ENCODE measurements at regions not wholly inside any gene's neighbourhood (a gene's known extent, or its start where the extent isn't known, plus 50 kb on each side); places are given as distances from the start of the nearest gene placed in this dataset.
"Not testable (repeated sequence)": the region's sequence is repeated elsewhere in the genome, so short reads cannot be mapped to it uniquely, and the experiment has no call there.

GRCh38 chr20:23141450-23142161 is 55.5 kb upstream of the CD93 start:
- no peaks in the 10 kb centered on the region for H3K9me3 ChIP-seq (ENCODE audit: insufficient read depth, low read length)
- H4K20me1 ChIP-seq (ENCODE audit: insufficient read depth, low read length) = no peaks in the 10 kb centered on the region
- no peaks in the 10 kb centered on the region; the same call in 1 of the 2 replicates for H3K27me3 ChIP-seq (ENCODE audit: low read depth, low read length)
- peak overlapping the region; percentile 85; the same call in 1 of the 2 replicates for H2AFZ ChIP-seq (ENCODE audit: low read depth, low read length)
- TF ChIP-seq CTCF (IDR thresholded peaks at IDR 0.05; ENCODE audit: low read depth, low read length) (no peak), EZH2phosphoT487 (IDR thresholded peaks at IDR 0.05; ENCODE audit: low read depth) (no peak)
- H3K9ac ChIP-seq (ENCODE audit: low read length) = 0 out of 2 replicates have a peak overlapping the region, but pooled peaks have one; percentile 1
- H3K4me3 ChIP-seq (ENCODE audit: low read length) = peak overlapping the region; percentile 54
- no peaks in the 10 kb centered on the region for H3K36me3 ChIP-seq (replicated peaks; ENCODE audit: low read depth, low read length)
- no peaks in the 10 kb centered on the region for H3K79me2 ChIP-seq (ENCODE audit: low read length)
- peaks cover 67% of the 10 kb centered on the region for H3K4me1 ChIP-seq (ENCODE audit: low read length)
- H3K4me2 ChIP-seq (ENCODE audit: low read length) = peak overlapping the region; percentile 84
- H3K27ac ChIP-seq (ENCODE audit: low read length) = peak overlapping the region; percentile 75

- no peaks in the 10 kb centered on the region for H3K9me3 ChIP-seq (ENCODE audit: insufficient read depth, low read length)
- no peaks in the 10 kb centered on the region for H3K36me3 ChIP-seq (replicated peaks; ENCODE audit: low read depth, low read length)
- H3K4me2 ChIP-seq (ENCODE audit: low read length) = peak overlapping the region; percentile 84; the same call in 1 of the 2 replicates
- H3K27me3 ChIP-seq (ENCODE audit: low read depth, low read length) = no peaks in the 10 kb centered on the region; the same call in 1 of the 2 replicates
- H3K9ac ChIP-seq (ENCODE audit: low read length) = no peak overlapping the region
- H4K20me1 ChIP-seq (ENCODE audit: insufficient read depth, low read length) = no peaks in the 10 kb centered on the region
- TF ChIP-seq CTCF (IDR thresholded peaks at IDR 0.05; ENCODE audit: low read depth, low read length) = no peak
- TF ChIP-seq EZH2phosphoT487 (IDR thresholded peaks at IDR 0.05; ENCODE audit: low read depth) = no peak
- H3K27ac ChIP-seq (ENCODE audit: low read length) = no peak overlapping the region
- H3K4me1 ChIP-seq (ENCODE audit: low read length) = peaks cover 63% of the 10 kb centered on the region
- H3K79me2 ChIP-seq (ENCODE audit: low read length) = no peaks in the 10 kb centered on the region
- no peak overlapping the region for H2AFZ ChIP-seq (ENCODE audit: low read depth, low read length)
- H3K4me3 ChIP-seq (ENCODE audit: low read length) = no peak overlapping the region
Measured at GRCh38 chr20:23140991-23141390, 54.9 kb upstream of the CD93 start.

- H3K4me2 ChIP-seq (ENCODE audit: low read length); H3K36me3 ChIP-seq (replicated peaks; ENCODE audit: low read depth, low read length); H3K4me3 ChIP-seq (ENCODE audit: low read length); H3K27ac ChIP-seq (ENCODE audit: low read length); H3K9ac ChIP-seq (ENCODE audit: low read length); H3K79me2 ChIP-seq (ENCODE audit: low read length); H3K9me3 ChIP-seq (ENCODE audit: insufficient read depth, low read length); H2AFZ ChIP-seq (ENCODE audit: low read depth, low read length); H3K27me3 ChIP-seq (ENCODE audit: low read depth, low read length); H4K20me1 ChIP-seq (ENCODE audit: insufficient read depth, low read length): not testable (repeated sequence)
- H3K4me1 ChIP-seq (ENCODE audit: low read length) = peaks cover 52% of the 10 kb centered on the region
Measured at GRCh38 chr20:23139984-23140383, 53.9 kb upstream of the CD93 start.

- H3K79me2 ChIP-seq (ENCODE audit: low read length) = no peaks in the 10 kb centered on the region
- peaks cover 48% of the 10 kb centered on the region for H3K4me1 ChIP-seq (ENCODE audit: low read length)
- no peak for TF ChIP-seq CTCF (IDR thresholded peaks at IDR 0.05; ENCODE audit: low read depth, low read length)
- no peak for TF ChIP-seq EZH2phosphoT487 (IDR thresholded peaks at IDR 0.05; ENCODE audit: low read depth)
- H3K4me3 ChIP-seq (ENCODE audit: low read length) = no peak overlapping the region
- no peaks in the 10 kb centered on the region for H3K36me3 ChIP-seq (replicated peaks; ENCODE audit: low read depth, low read length)
- no peak overlapping the region for H3K4me2 ChIP-seq (ENCODE audit: low read length)
- no peaks in the 10 kb centered on the region for H4K20me1 ChIP-seq (ENCODE audit: insufficient read depth, low read length)
- no peak overlapping the region for H2AFZ ChIP-seq (ENCODE audit: low read depth, low read length)
- no peak overlapping the region for H3K27ac ChIP-seq (ENCODE audit: low read length)
- H3K9ac ChIP-seq (ENCODE audit: low read length) = no peak overlapping the region
- H3K9me3 ChIP-seq (ENCODE audit: insufficient read depth, low read length) = no peaks in the 10 kb centered on the region
- H3K27me3 ChIP-seq (ENCODE audit: low read depth, low read length) = no peaks in the 10 kb centered on the region; the same call in 1 of the 2 replicates
Measured at GRCh38 chr20:23139524-23139923, 53.4 kb upstream of the CD93 start.
